GM19452 (cell line): ENCODE measurements at regions not wholly inside any gene's neighbourhood (a gene's known extent, or its start where the extent isn't known, plus 50 kb on each side); places are given as distances from the start of the nearest gene placed in this dataset.
"Not testable (repeated sequence)": the region's sequence is repeated elsewhere in the genome, so short reads cannot be mapped to it uniquely, and the experiment has no call there.

Source experiments
- ATAC-seq: cut with Tn5 transposase; IDR thresholded peaks from one replicate; pipeline ENCODE4 v1.9.1; 2021; ENCODE audit not compliant: unreplicated experiment

GRCh38 chr22:47437110-47437509 is 674.7 kb downstream of the TBC1D22A start:
- ATAC-seq = no peak

GRCh38 chr22:47435826-47436225 is 673.4 kb downstream of the TBC1D22A start:
- ATAC-seq = no peak

- ATAC-seq = no peak
Measured at GRCh38 chr22:47435204-47435487, 672.7 kb downstream of the TBC1D22A start.

- no peak for ATAC-seq
Measured at GRCh38 chr22:47434336-47435203, 672.1 kb downstream of the TBC1D22A start.

- no peak for ATAC-seq
Measured at GRCh38 chr22:47433627-47434026, 671.2 kb downstream of the TBC1D22A start.

- no peak for ATAC-seq
Measured at GRCh38 chr22:47432683-47433082, 670.2 kb downstream of the TBC1D22A start.

- no peak for ATAC-seq
Measured at GRCh38 chr22:47423861-47424820, 661.7 kb downstream of the TBC1D22A start.

- no peak for ATAC-seq
Measured at GRCh38 chr22:47423266-47423665, 660.8 kb downstream of the TBC1D22A start.

GRCh38 chr22:47422736-47423135 is 660.3 kb downstream of the TBC1D22A start:
- ATAC-seq = no peak

- no peak for ATAC-seq
Measured at GRCh38 chr22:47421846-47422245, 659.4 kb downstream of the TBC1D22A start.

- ATAC-seq = no peak
Measured at GRCh38 chr22:47420211-47420610, 657.8 kb downstream of the TBC1D22A start.

- no peak for ATAC-seq
Measured at GRCh38 chr22:47419239-47419638, 656.8 kb downstream of the TBC1D22A start.

- ATAC-seq = no peak
Measured at GRCh38 chr22:47417699-47418098, 655.2 kb downstream of the TBC1D22A start.

GRCh38 chr22:47411006-47411405 is 648.6 kb downstream of the TBC1D22A start:
- no peak for ATAC-seq

- no peak for ATAC-seq
Measured at GRCh38 chr22:47409539-47410275, 647.3 kb downstream of the TBC1D22A start.

- ATAC-seq = no peak
Measured at GRCh38 chr22:47408409-47408808, 646.0 kb downstream of the TBC1D22A start.

- ATAC-seq = no peak
Measured at GRCh38 chr22:47407461-47408025, 645.1 kb downstream of the TBC1D22A start.

- ATAC-seq = no peak
Measured at GRCh38 chr22:47406896-47407295, 644.4 kb downstream of the TBC1D22A start.

- ATAC-seq = no peak
Measured at GRCh38 chr22:47406180-47406834, 643.9 kb downstream of the TBC1D22A start.

- ATAC-seq = not testable (repeated sequence)
Measured at GRCh38 chr22:47405222-47405621, 642.8 kb downstream of the TBC1D22A start.
